ENCODE measurements at regions not wholly inside any gene's neighbourhood (a gene's known extent, or its start where the extent isn't known, plus 50 kb on each side); places are given as distances from the start of the nearest gene placed in this dataset.

- no peak for TF ChIP-seq EZH2 (IDR thresholded peaks at IDR 0.05; ENCODE audit: borderline replicate concordance, insufficient read depth, low read depth, low read length, poor library complexity, severe bottlenecking)
- TF ChIP-seq CTCF (IDR thresholded peaks at IDR 0.05) = no peak
- Histone ChIP-seq H3K9me3 (ENCODE audit: control extremely low read depth in 1 of 3, control insufficient read depth in 2 of 3, insufficient read depth in 1 of 3, low read length in 2 of 3) (no peaks in the 10 kb centered on the region), H3K36me3 (replicated peaks in 1 of 2; ENCODE audit: control extremely low read depth in 1 of 2, control insufficient read depth in 1 of 2, extremely low read depth in 1 of 2, insufficient read depth in 2 of 2, low read length in 1 of 2) (no peaks in the 10 kb centered on the region), H3K4me3 (ENCODE audit: control extremely low read depth in 1 of 5, extremely low read depth in 1 of 5, insufficient read depth in 1 of 5, low read depth in 2 of 5, low read length in 4 of 5) (no peak overlapping the region), H3K4me2 (replicated peaks; ENCODE audit: low read depth, low read length, poor library complexity, severe bottlenecking) (no peak overlapping the region), H4K20me1 (ENCODE audit: control insufficient read depth, insufficient read depth, low read length, poor library complexity, severe bottlenecking) (no peaks in the 10 kb centered on the region), H3K4me1 (ENCODE audit: control insufficient read depth in 2 of 2, insufficient read depth in 2 of 2, low read length in 2 of 2) (no peaks in the 10 kb centered on the region), H3K27me3 (replicated peaks in 1 of 4; ENCODE audit: control extremely low read depth in 1 of 4, control insufficient read depth in 3 of 4, insufficient read depth in 4 of 4, low read length in 3 of 4) (no peaks in the 10 kb centered on the region), H3K27ac (ENCODE audit: low read length in 2 of 2) (no peak overlapping the region), H3K79me2 (ENCODE audit: control insufficient read depth, insufficient read depth, low read length) (no peaks in the 10 kb centered on the region), H2AFZ (ENCODE audit: insufficient read depth, low read depth, low read length, poor library complexity, severe bottlenecking) (no peak overlapping the region), H3K9ac (ENCODE audit: low read length) (no peak overlapping the region)
- H3K27ac Mint-ChIP-seq = no peak overlapping the region
- ATAC-seq (ENCODE audit: low read depth) (no peak), DNase-seq (no peak)
- intact Hi-C loops (cut with micrococcal nuclease) = no loop called here
- no peak overlapping the region for H3K4me3 Mint-ChIP-seq
- H3K27me3 Mint-ChIP-seq = no peaks in the 10 kb centered on the region
- no CpG with 5 or more reads among the region's 1 CpG for WGBS (ENCODE audit: insufficient coverage)
- no peaks in the 10 kb centered on the region for H3K9me3 Mint-ChIP-seq (ENCODE audit: insufficient read depth)
- ChIA-PET CTCF (no interaction called here), POLR2A (no interaction called here)
- no peaks in the 10 kb centered on the region for H3K4me1 Mint-ChIP-seq
Measured at GRCh38 chrX:128664211-128664610, 612.0 kb upstream of the ACTRT1 start.

- POLR2A ChIA-PET = no interaction called here
- DNase-seq (no peak), ATAC-seq (ENCODE audit: low read depth) (no peak)
- no peak for TF ChIP-seq CTCF (IDR thresholded peaks at IDR 0.05)
- TF ChIP-seq EZH2 (IDR thresholded peaks at IDR 0.05; ENCODE audit: borderline replicate concordance, insufficient read depth, low read depth, low read length, poor library complexity, severe bottlenecking) = no peak
- Mint-ChIP-seq H3K4me3 (no peak overlapping the region), H3K4me1 (no peaks in the 10 kb centered on the region), H3K9me3 (ENCODE audit: insufficient read depth) (no peaks in the 10 kb centered on the region), H3K27me3 (no peaks in the 10 kb centered on the region), H3K27ac (no peak overlapping the region)
- Histone ChIP-seq H3K4me1 (ENCODE audit: control insufficient read depth in 2 of 2, insufficient read depth in 2 of 2, low read length in 2 of 2) (no peaks in the 10 kb centered on the region), H3K79me2 (ENCODE audit: control insufficient read depth, insufficient read depth, low read length) (no peaks in the 10 kb centered on the region), H4K20me1 (ENCODE audit: control insufficient read depth, insufficient read depth, low read length, poor library complexity, severe bottlenecking) (no peaks in the 10 kb centered on the region), H3K27me3 (replicated peaks in 1 of 4; ENCODE audit: control extremely low read depth in 1 of 4, control insufficient read depth in 3 of 4, insufficient read depth in 4 of 4, low read length in 3 of 4) (no peaks in the 10 kb centered on the region), H3K4me3 (ENCODE audit: control extremely low read depth in 1 of 5, extremely low read depth in 1 of 5, insufficient read depth in 1 of 5, low read depth in 2 of 5, low read length in 4 of 5) (no peak overlapping the region), H3K9ac (ENCODE audit: low read length) (no peak overlapping the region), H2AFZ (ENCODE audit: insufficient read depth, low read depth, low read length, poor library complexity, severe bottlenecking) (no peak overlapping the region), H3K36me3 (replicated peaks in 1 of 2; ENCODE audit: control extremely low read depth in 1 of 2, control insufficient read depth in 1 of 2, extremely low read depth in 1 of 2, insufficient read depth in 2 of 2, low read length in 1 of 2) (no peaks in the 10 kb centered on the region), H3K4me2 (replicated peaks; ENCODE audit: low read depth, low read length, poor library complexity, severe bottlenecking) (no peak overlapping the region), H3K27ac (ENCODE audit: low read length in 2 of 2) (no peak overlapping the region), H3K9me3 (ENCODE audit: control extremely low read depth in 1 of 3, control insufficient read depth in 2 of 3, insufficient read depth in 1 of 3, low read length in 2 of 3) (peaks cover 0 to 6% (median 0%) of the 10 kb centered on the region in 3 donors)
- CTCF ChIA-PET = no interaction called here
- intact Hi-C loops (cut with micrococcal nuclease) = no loop called here
- no CpG with 5 or more reads among the region's 6 CpGs for WGBS (ENCODE audit: insufficient coverage)
Measured at GRCh38 chrX:128653524-128654060, 601.4 kb upstream of the ACTRT1 start.
